ENCODE measurements at regions not wholly inside any gene's neighbourhood (a gene's known extent, or its start where the extent isn't known, plus 50 kb on each side); places are given as distances from the start of the nearest gene placed in this dataset.

GRCh38 chr1:22282364-22282995, 139.6 kb upstream of the WNT4 start:
- no peak for ATAC-seq
- DNase-seq = no peak
- Mint-ChIP-seq H3K36me3 (ENCODE audit: low read depth) (peaks cover 3% of the 10 kb centered on the region), H3K4me3 (no peak overlapping the region), H3K27ac (no peak overlapping the region), H3K27me3 (peaks cover 46% of the 10 kb centered on the region), H3K4me1 (no peaks in the 10 kb centered on the region)
- H3K9me3 ChIP-seq (ENCODE audit: control insufficient read depth, low read length, poor library complexity, severe bottlenecking) = no peaks in the 10 kb centered on the region

GRCh38 chr1:22283596-22283995, 140.7 kb upstream of the WNT4 start:
- H3K36me3 Mint-ChIP-seq (ENCODE audit: low read depth) = peaks cover 3% of the 10 kb centered on the region
- DNase-seq (no peak), ATAC-seq (no peak)
- H3K4me1 Mint-ChIP-seq = no peaks in the 10 kb centered on the region
- H3K27me3 Mint-ChIP-seq = peaks cover 38% of the 10 kb centered on the region
- no peaks in the 10 kb centered on the region for H3K9me3 ChIP-seq (ENCODE audit: control insufficient read depth, low read length, poor library complexity, severe bottlenecking)
- no peak overlapping the region for H3K4me3 Mint-ChIP-seq
- H3K27ac Mint-ChIP-seq = no peak overlapping the region

GRCh38 chr1:22284236-22284635, 141.3 kb upstream of the WNT4 start:
- DNase-seq (no peak), ATAC-seq (no peak)
- H3K4me1 Mint-ChIP-seq = no peaks in the 10 kb centered on the region
- H3K27ac Mint-ChIP-seq = no peak overlapping the region
- H3K9me3 ChIP-seq (ENCODE audit: control insufficient read depth, low read length, poor library complexity, severe bottlenecking) = no peaks in the 10 kb centered on the region
- no peak overlapping the region for H3K4me3 Mint-ChIP-seq
- peaks cover 3% of the 10 kb centered on the region for H3K36me3 Mint-ChIP-seq (ENCODE audit: low read depth)
- H3K27me3 Mint-ChIP-seq = peaks cover 38% of the 10 kb centered on the region

GRCh38 chr1:22284906-22285548, 142.1 kb upstream of the WNT4 start:
- Mint-ChIP-seq H3K27ac (no peak overlapping the region), H3K4me3 (no peak overlapping the region), H3K27me3 (peaks cover 43% of the 10 kb centered on the region), H3K4me1 (no peaks in the 10 kb centered on the region), H3K36me3 (ENCODE audit: low read depth) (peaks cover 3% of the 10 kb centered on the region)
- ATAC-seq (no peak), DNase-seq (no peak)
- H3K9me3 ChIP-seq (ENCODE audit: control insufficient read depth, low read length, poor library complexity, severe bottlenecking) = no peaks in the 10 kb centered on the region

GRCh38 chr1:22285549-22286396, 142.9 kb upstream of the WNT4 start:
- H3K4me3 Mint-ChIP-seq = no peak overlapping the region
- no peak for DNase-seq

GRCh38 chr1:22286491-22286890, 143.6 kb upstream of the WNT4 start:
- ATAC-seq = no peak
- H3K4me3 Mint-ChIP-seq = no peak overlapping the region
- H3K4me1 Mint-ChIP-seq = no peaks in the 10 kb centered on the region
- H3K36me3 Mint-ChIP-seq (ENCODE audit: low read depth) = peaks cover 7% of the 10 kb centered on the region
- H3K9me3 ChIP-seq (ENCODE audit: control insufficient read depth, low read length, poor library complexity, severe bottlenecking) = no peaks in the 10 kb centered on the region
- H3K27ac Mint-ChIP-seq = no peak overlapping the region
- no peak for DNase-seq
- H3K27me3 Mint-ChIP-seq = peaks cover 55% of the 10 kb centered on the region

More at GRCh38 chr1:22285549-22286396, 142.9 kb upstream of the WNT4 start:
- no peak overlapping the region for H3K27ac Mint-ChIP-seq
- H3K27me3 Mint-ChIP-seq = peaks cover 48% of the 10 kb centered on the region
- no peak for ATAC-seq
- no peaks in the 10 kb centered on the region for H3K4me1 Mint-ChIP-seq
- no peaks in the 10 kb centered on the region for H3K9me3 ChIP-seq (ENCODE audit: control insufficient read depth, low read length, poor library complexity, severe bottlenecking)
- peaks cover 3% of the 10 kb centered on the region for H3K36me3 Mint-ChIP-seq (ENCODE audit: low read depth)

GRCh38 chr1:22287273-22287672, 144.4 kb upstream of the WNT4 start:
- H3K4me1 Mint-ChIP-seq = no peaks in the 10 kb centered on the region
- DNase-seq (no peak), ATAC-seq (no peak)
- no peak overlapping the region for H3K27ac Mint-ChIP-seq
- H3K9me3 ChIP-seq (ENCODE audit: control insufficient read depth, low read length, poor library complexity, severe bottlenecking) = no peaks in the 10 kb centered on the region
- H3K27me3 Mint-ChIP-seq = peaks cover 55% of the 10 kb centered on the region
- no peak overlapping the region for H3K4me3 Mint-ChIP-seq
- H3K36me3 Mint-ChIP-seq (ENCODE audit: low read depth) = peaks cover 9% of the 10 kb centered on the region

GRCh38 chr1:22287946-22288520, 145.1 kb upstream of the WNT4 start:
- ATAC-seq (no peak), DNase-seq (no peak)
- H3K9me3 ChIP-seq (ENCODE audit: control insufficient read depth, low read length, poor library complexity, severe bottlenecking) = no peaks in the 10 kb centered on the region
- Mint-ChIP-seq H3K36me3 (ENCODE audit: low read depth) (peaks cover 9% of the 10 kb centered on the region), H3K4me3 (no peak overlapping the region), H3K27ac (no peak overlapping the region), H3K4me1 (no peaks in the 10 kb centered on the region), H3K27me3 (peaks cover 56% of the 10 kb centered on the region)

- Mint-ChIP-seq H3K4me3 (no peak overlapping the region), H3K36me3 (ENCODE audit: low read depth) (peaks cover 9% of the 10 kb centered on the region), H3K27ac (no peak overlapping the region), H3K4me1 (no peaks in the 10 kb centered on the region), H3K27me3 (peaks cover 57% of the 10 kb centered on the region)
- no peak for ATAC-seq
- no peak for DNase-seq
- no peaks in the 10 kb centered on the region for H3K9me3 ChIP-seq (ENCODE audit: control insufficient read depth, low read length, poor library complexity, severe bottlenecking)
Observed at GRCh38 chr1:22288593-22289241, 145.8 kb upstream of the WNT4 start.

- no peak overlapping the region for H3K4me3 Mint-ChIP-seq
- H3K4me1 Mint-ChIP-seq = no peaks in the 10 kb centered on the region
- H3K27me3 Mint-ChIP-seq = peaks cover 57% of the 10 kb centered on the region
- DNase-seq (no peak), ATAC-seq (no peak)
- H3K9me3 ChIP-seq (ENCODE audit: control insufficient read depth, low read length, poor library complexity, severe bottlenecking) = no peaks in the 10 kb centered on the region
- H3K27ac Mint-ChIP-seq = no peak overlapping the region
- peaks cover 7% of the 10 kb centered on the region for H3K36me3 Mint-ChIP-seq (ENCODE audit: low read depth)
Observed at GRCh38 chr1:22289307-22289995, 146.6 kb upstream of the WNT4 start.

GRCh38 chr1:22290157-22290556, 147.3 kb upstream of the WNT4 start:
- H3K27me3 Mint-ChIP-seq = peaks cover 51% of the 10 kb centered on the region
- no peaks in the 10 kb centered on the region for H3K4me1 Mint-ChIP-seq
- ATAC-seq = no peak
- no peak overlapping the region for H3K27ac Mint-ChIP-seq
- no peak for DNase-seq
- no peak overlapping the region for H3K4me3 Mint-ChIP-seq
- H3K9me3 ChIP-seq (ENCODE audit: control insufficient read depth, low read length, poor library complexity, severe bottlenecking) = no peaks in the 10 kb centered on the region
- peaks cover 6% of the 10 kb centered on the region for H3K36me3 Mint-ChIP-seq (ENCODE audit: low read depth)

GRCh38 chr1:22290611-22291010, 147.7 kb upstream of the WNT4 start:
- DNase-seq = no peak

More at GRCh38 chr1:22290611-22291010, 147.7 kb upstream of the WNT4 start:
- Mint-ChIP-seq H3K27me3 (peaks cover 52% of the 10 kb centered on the region), H3K27ac (no peak overlapping the region), H3K4me3 (no peak overlapping the region), H3K4me1 (no peaks in the 10 kb centered on the region), H3K36me3 (ENCODE audit: low read depth) (peaks cover 6% of the 10 kb centered on the region)
- H3K9me3 ChIP-seq (ENCODE audit: control insufficient read depth, low read length, poor library complexity, severe bottlenecking) = no peaks in the 10 kb centered on the region
- ATAC-seq = no peak

Measured in T-helper 17 cell (primary cell).